ENCODE measurements at regions not wholly inside any gene's neighbourhood (a gene's known extent, or its start where the extent isn't known, plus 50 kb on each side); places are given as distances from the start of the nearest gene placed in this dataset.

DNA sequence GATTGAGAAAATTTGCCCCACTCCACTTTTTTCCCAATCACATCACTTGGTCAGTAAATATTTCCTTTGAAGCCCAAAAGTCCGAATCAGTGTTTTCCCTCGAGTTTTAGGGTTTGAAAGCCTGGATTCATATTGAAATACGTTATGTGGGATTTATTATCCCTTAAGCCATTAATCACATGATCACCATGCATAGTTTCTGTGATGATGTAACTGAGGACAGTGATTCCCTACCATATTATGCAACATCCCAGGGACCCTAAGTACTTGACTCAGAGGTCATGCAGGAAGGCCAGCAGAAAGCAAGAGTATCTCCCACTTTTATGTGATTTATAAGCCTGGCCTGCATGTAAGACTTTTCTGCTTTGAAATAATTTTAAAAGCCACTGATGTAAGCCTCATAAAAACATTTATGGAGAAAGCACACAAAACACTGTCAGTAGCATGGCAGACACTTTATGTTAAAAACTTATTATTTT lies 630.6 kb upstream of the ZWINT start:
- no peak for DNase-seq

GRCh38 chr10:56975513-56975912 lies 614.5 kb upstream of the ZWINT start:
- no peak for DNase-seq

- DNase-seq: no peak
Observed at GRCh38 chr10:56973766-56974165, 612.7 kb upstream of the ZWINT start.

- no peak for DNase-seq
Observed at GRCh38 chr10:56943221-56943755, 582.2 kb upstream of the ZWINT start.

- no peak for DNase-seq
Observed at GRCh38 chr10:56934515-56934914, 573.5 kb upstream of the ZWINT start.

DNA sequence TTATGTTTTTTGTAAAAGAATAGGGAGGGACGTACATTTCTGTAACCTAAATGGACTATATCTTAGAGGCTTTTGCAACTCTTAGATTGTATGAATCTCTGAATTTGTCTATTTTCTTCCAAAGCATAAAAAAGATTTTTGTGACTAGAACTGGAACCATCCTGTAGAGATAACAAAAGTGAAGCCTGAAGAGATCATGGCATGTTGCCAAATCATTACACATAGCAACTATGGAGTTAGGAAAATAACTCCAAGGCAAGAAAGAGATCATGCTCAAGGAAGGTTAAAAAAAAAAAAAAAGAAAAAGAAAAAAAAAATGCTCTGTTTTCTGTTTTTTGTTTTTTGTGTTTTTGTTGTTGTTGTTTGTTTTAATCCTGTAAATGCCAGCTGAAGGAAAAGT lies 567.7 kb upstream of the ZWINT start:
- DNase-seq: no peak

GRCh38 chr10:56927701-56928100 lies 566.6 kb upstream of the ZWINT start:
- DNase-seq: no peak

DNA sequence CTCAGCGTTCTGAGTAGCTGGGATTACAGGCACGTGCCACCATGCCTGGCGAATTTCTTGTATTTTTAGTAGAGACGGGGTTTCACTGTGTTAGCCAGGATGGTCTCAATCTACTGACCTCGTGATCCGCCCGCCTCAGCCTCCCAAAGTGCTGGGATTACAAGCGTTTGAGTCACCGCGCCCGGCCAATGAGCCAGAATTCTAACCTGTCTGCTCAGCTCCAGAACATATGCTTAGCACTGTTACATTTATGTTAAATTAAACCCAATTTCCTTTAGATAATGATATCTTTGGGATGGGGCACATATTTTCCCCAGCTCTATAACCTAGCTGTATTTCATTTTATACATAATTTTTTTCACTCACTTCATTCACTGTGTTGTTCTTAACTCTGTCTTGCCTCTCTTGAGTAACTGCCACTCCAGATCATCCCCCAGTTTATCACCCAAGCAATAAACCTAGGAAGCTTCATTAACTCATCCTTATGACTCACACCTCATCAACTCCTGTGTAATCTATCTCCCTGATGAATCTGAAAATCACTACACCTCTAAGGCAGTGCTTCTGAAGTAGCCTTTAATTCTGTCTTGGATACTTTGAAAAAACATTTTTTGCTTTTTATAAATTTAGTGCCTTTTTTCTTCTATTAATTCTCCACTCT lies 559.7 kb upstream of the ZWINT start:
- DNase-seq: peak; percentile 1

DNA sequence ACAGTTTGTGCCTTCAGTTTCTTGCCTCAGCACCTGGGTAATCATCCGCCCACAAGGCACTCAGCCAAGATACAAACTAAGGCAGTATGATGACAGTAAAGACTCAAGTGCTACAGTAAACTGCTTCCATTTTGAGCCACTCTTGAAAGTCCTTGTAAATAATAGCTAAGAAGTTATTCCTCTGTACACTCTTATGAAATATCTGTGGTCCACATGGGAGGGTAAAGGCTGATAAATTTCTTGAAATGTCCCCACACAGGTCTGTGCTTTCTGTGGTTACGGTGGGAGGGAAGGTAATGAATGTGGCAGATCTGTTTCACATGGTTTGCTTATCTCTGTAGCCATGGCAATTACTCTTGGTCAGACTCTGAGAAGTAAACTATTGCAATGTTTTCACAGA lies 551.0 kb upstream of the ZWINT start:
- DNase-seq: no peak

DNA sequence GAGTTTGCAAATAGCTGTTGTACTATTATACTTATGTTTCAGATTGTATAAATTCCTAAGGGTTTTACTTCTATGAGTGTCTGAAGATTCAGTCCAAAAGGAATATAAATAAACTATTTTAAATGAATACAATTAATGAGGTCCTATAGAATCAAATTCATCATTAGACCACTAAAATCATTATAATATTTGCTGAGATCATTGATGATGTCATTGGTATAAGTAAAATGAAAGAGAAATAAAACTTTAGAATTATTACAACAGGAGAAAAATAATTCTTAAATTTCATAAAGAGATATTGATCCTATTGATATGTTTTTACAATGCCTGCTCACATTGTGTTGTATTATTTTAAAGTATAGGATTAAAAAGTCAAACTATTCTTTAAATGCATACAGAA lies 544.0 kb upstream of the ZWINT start:
- DNase-seq: no peak

DNA sequence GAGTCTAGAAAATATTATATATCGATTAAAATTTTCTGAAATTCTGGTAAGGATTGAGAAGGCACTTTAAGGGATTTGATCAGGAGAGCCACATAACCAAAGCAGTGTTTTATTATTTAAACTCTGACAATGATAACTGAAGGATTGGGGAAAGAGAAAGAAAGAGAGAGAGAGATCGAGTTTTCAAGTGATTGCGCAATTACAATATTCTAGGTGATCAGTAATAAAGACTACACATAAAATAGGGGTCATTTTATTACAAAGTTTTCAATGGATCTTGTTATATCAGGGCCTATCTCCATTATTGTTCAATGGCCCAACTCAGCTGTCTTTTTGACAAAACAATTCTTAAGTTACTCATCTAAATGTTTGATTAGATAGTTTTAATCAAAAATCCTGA lies 541.5 kb upstream of the ZWINT start:
- DNase-seq: no peak

GRCh38 chr10:56895306-56895705 lies 534.2 kb upstream of the ZWINT start:
- DNase-seq: no peak

DNA sequence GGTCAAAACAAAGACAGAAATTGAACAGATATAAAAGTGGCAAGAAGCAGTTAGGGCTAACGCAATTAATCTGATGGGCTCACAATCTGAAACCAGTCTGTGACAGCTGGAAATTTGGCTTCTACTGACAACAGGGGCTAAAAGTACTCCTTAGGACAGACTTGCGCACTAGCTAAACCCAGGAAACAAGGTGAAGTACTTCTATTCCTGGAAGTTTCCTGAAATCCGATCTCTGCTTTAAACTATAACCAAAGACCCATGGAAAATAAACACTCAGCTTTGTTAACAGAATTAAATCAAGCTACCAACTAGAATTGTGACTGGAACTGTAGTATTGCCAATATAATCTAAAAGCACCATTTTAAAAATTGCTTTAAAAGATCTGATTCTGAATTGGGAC lies 520.2 kb upstream of the ZWINT start:
- peak; percentile 4 for DNase-seq

GRCh38 chr10:56880606-56881005 lies 519.5 kb upstream of the ZWINT start:
- DNase-seq: no peak

DNA sequence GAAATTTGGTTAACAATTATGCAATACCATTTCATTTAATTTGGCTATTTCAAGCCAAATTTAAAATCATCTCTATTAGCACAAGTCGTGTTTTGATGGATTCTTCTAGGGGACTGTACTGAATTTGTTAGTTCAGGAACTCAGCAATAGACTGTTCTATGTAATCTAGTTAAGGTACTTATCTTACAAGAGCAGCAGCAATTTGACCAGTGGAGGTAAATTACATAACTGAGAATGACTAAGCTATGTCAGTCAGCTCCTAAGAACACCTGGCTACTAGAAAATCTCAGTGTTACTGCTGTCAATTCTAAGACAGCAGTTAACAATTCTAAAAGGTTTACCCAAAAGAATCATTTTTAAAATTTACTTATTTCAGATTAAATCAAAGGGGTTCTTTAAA lies 513.9 kb upstream of the ZWINT start:
- no peak for DNase-seq

DNA sequence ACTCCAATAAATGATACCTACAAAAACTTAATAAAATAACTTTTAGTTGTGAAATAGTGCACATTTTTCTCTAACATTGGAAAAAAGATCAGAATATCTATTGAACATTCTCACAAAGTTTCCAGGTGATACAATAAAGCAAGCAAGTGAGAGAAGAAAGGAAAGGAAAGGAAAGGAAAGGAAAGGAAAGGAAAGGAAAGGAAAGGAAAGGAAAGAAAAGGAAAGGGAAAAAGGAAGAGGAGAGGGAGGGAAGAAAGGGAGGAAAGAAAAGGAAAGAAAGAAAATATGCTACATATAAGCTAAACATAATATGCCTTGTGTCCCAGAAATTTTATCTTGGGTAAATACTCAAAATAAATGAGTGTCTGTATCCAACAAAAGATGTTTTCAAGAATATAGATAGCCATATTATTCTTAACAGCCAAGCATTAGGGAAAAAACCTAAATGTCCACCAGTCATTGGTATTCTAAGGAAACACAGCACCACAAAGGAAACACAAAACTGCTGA lies 510.2 kb upstream of the ZWINT start:
- DNase-seq: no peak

- DNase-seq: no peak
Observed at GRCh38 chr10:56867236-56867635, 506.2 kb upstream of the ZWINT start.

DNA sequence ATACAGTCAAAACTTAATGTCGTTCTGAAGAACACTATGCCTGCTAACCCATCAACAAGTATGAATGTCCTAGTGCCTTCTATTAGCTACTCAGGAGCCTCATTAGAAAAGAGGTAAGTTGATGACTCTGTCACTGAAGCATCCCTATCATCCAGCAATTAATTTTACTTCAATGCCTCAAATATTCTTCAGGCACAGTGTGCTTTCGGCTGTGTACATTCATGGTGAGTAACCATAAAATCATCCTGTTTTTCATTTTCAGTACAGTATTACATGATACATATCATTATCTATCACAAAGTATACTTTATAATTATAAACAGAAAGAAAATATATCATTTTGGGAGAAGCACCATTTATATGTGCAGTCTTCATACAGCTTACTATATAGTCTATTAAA lies 495.5 kb upstream of the ZWINT start:
- DNase-seq: no peak

- no peak for DNase-seq
Observed at GRCh38 chr10:56844978-56845529, 484.0 kb upstream of the ZWINT start.

DNA sequence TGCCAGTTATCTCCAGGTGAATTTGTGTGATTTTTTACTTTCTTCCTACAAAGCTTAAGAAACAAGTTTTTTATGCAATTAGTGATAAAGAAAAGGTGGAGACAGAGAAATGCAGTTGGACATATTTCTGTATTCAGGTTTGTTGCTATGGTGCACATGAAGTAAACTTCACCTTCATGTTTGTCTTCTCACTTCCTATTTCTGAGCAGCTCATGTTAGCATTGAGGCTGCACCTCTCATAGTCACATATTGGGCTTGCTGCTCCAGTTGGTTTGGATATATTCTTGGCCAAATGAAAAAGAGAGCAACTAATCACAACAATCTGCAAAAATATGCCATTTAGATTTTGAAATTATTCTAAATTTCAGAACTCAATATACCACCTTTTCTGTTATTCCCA lies 475.6 kb upstream of the ZWINT start:
- DNase-seq: no peak

- no peak for DNase-seq
Observed at GRCh38 chr10:56831681-56832080, 470.6 kb upstream of the ZWINT start.

- no peak for DNase-seq
Observed at GRCh38 chr10:56823849-56824248, 462.8 kb upstream of the ZWINT start.

DNA sequence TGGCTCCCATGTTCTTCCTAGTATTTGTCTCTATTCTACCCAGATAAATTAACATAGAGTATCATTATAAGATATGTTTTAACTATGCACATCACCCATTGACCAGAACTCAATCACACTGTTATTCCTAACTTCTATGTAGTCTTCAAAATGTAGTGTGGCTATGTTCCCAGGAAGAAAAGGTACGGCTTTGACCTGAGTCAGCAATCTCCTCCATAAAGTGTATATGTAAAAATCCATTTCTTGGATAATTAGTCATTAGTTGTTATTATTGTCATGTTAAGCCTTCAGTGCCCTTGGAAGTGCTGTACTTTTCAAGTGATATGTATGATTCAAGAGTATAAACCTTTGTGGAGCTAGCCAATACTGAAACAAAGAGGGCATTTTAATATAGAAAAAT lies 444.0 kb upstream of the ZWINT start:
- DNase-seq: no peak

GRCh38 chr10:56785292-56785691 lies 424.2 kb upstream of the ZWINT start:
- DNase-seq: no peak
